KMS-11 (cell line): ENCODE measurements at regions not wholly inside any gene's neighbourhood (a gene's known extent, or its start where the extent isn't known, plus 50 kb on each side); places are given as distances from the start of the nearest gene placed in this dataset.

ENCODE experiments used
- H2AFZ ChIP-seq: fragments of 200-600 bp; sonication (generic); 2 replicates; pipeline ENCODE4 v1.6.1; 2016; ENCODE audit warnings: antibody characterized with exemption, mixed run types, low read depth
- H3K27ac ChIP-seq: fragments of 200-600 bp; sonication (generic); 2 replicates; pipeline ENCODE4 v1.6.1; 2016; ENCODE audit warnings: mild to moderate bottlenecking, mixed run types
- H3K27me3 ChIP-seq: fragments of 200-600 bp; sonication (generic); 2 replicates; pipeline ENCODE4 v1.6.1; 2017; ENCODE audit warnings: mild to moderate bottlenecking, low read depth, mixed run types, moderate library complexity; ENCODE audit not compliant: insufficient read depth
- H3K36me3 ChIP-seq: fragments of 200-600 bp; sonication (generic); 2 replicates; pipeline ENCODE4 v1.6.1; 2017; ENCODE audit warnings: mild to moderate bottlenecking, mixed run types; ENCODE audit not compliant: insufficient read depth
- H3K4me1 ChIP-seq: fragments of 200-600 bp; sonication (generic); 2 replicates; pipeline ENCODE4 v1.6.1; 2016; ENCODE audit warnings: mild to moderate bottlenecking, low read depth, mixed run types; ENCODE audit not compliant: poor library complexity, severe bottlenecking
- H3K4me2 ChIP-seq: fragments of 200-600 bp; sonication (generic); 2 replicates; pipeline ENCODE4 v1.7.0; 2016; ENCODE audit warnings: mild to moderate bottlenecking, mixed run types
- H3K4me3 ChIP-seq: fragments of 200-600 bp; sonication (generic); IDR thresholded peaks from 2 replicates; pipeline ENCODE4 v1.6.1; 2017; ENCODE audit warnings: low read depth, low read length, mixed read lengths; ENCODE audit not compliant: insufficient read depth
- H3K79me2 ChIP-seq: fragments of 200-600 bp; sonication (generic); 2 replicates; pipeline ENCODE4 v1.6.1; 2016; ENCODE audit warnings: low read depth, mixed run types; ENCODE audit not compliant: insufficient read depth
- H3K9ac ChIP-seq: fragments of 200-600 bp; sonication (generic); 2 replicates; pipeline ENCODE4 v1.6.1; 2016; ENCODE audit warnings: mild to moderate bottlenecking, mixed run types
- H4K20me1 ChIP-seq: fragments of 200-600 bp; sonication (generic); 2 replicates; pipeline ENCODE4 v1.6.1; 2016; ENCODE audit warnings: mild to moderate bottlenecking, mixed run types; ENCODE audit not compliant: insufficient read depth
- CTCF ChIP-seq: fragments of 200-600 bp; sonication (generic); conservative IDR thresholded peaks from 2 replicates; pipeline ENCODE4 v1.6.1; 2017; ENCODE audit warnings: low read depth, mild to moderate bottlenecking, antibody characterized with exemption, low read length, moderate library complexity, mixed read lengths

GRCh38 chr5:167057665-167058064, 1233.8 kb upstream of the WWC1 start:
- no peak overlapping the region for H2AFZ ChIP-seq
- H3K9ac ChIP-seq, result no peak overlapping the region
- no peaks in the 10 kb centered on the region for H3K36me3 ChIP-seq
- no peak for TF ChIP-seq CTCF
- no peaks in the 10 kb centered on the region for H3K79me2 ChIP-seq
- no peak overlapping the region for H3K4me2 ChIP-seq
- no peaks in the 10 kb centered on the region for H3K27me3 ChIP-seq
- no peaks in the 10 kb centered on the region for H4K20me1 ChIP-seq
- H3K27ac ChIP-seq, result no peak overlapping the region
- H3K4me3 ChIP-seq, result no peak overlapping the region
- H3K4me1 ChIP-seq, result no peaks in the 10 kb centered on the region

GRCh38 chr5:167061695-167062094, 1229.8 kb upstream of the WWC1 start:
- Histone ChIP-seq H3K79me2 (no peaks in the 10 kb centered on the region), H2AFZ (no peak overlapping the region), H3K4me1 (no peaks in the 10 kb centered on the region), H3K4me2 (no peak overlapping the region), H3K27me3 (no peaks in the 10 kb centered on the region), H4K20me1 (no peaks in the 10 kb centered on the region), H3K36me3 (no peaks in the 10 kb centered on the region), H3K4me3 (no peak overlapping the region), H3K27ac (no peak overlapping the region), H3K9ac (no peak overlapping the region)
- no peak for TF ChIP-seq CTCF

- Histone ChIP-seq H3K4me3 (no peak overlapping the region), H3K27me3 (no peaks in the 10 kb centered on the region), H3K9ac (no peak overlapping the region), H3K27ac (no peak overlapping the region), H2AFZ (no peak overlapping the region), H3K4me2 (no peak overlapping the region), H4K20me1 (no peaks in the 10 kb centered on the region), H3K79me2 (no peaks in the 10 kb centered on the region), H3K36me3 (no peaks in the 10 kb centered on the region), H3K4me1 (no peaks in the 10 kb centered on the region)
- TF ChIP-seq CTCF, result no peak
Measured at GRCh38 chr5:167063116-167063515, 1228.3 kb upstream of the WWC1 start.

- H3K9ac ChIP-seq, result no peak overlapping the region
- H3K4me3 ChIP-seq, result no peak overlapping the region
- no peak overlapping the region for H3K27ac ChIP-seq
- H4K20me1 ChIP-seq, result no peaks in the 10 kb centered on the region
- H2AFZ ChIP-seq, result no peak overlapping the region
- no peak overlapping the region for H3K4me2 ChIP-seq
- H3K27me3 ChIP-seq, result no peaks in the 10 kb centered on the region
- TF ChIP-seq CTCF, result no peak
- no peaks in the 10 kb centered on the region for H3K4me1 ChIP-seq
- no peaks in the 10 kb centered on the region for H3K79me2 ChIP-seq
- H3K36me3 ChIP-seq, result no peaks in the 10 kb centered on the region
Measured at GRCh38 chr5:167063788-167064187, 1227.7 kb upstream of the WWC1 start.

GRCh38 chr5:167064198-167064776, 1227.2 kb upstream of the WWC1 start:
- Histone ChIP-seq H3K9ac (no peak overlapping the region), H3K79me2 (no peaks in the 10 kb centered on the region), H3K4me3 (no peak overlapping the region), H2AFZ (no peak overlapping the region), H3K27ac (no peak overlapping the region), H4K20me1 (no peaks in the 10 kb centered on the region), H3K36me3 (no peaks in the 10 kb centered on the region), H3K4me1 (no peaks in the 10 kb centered on the region), H3K4me2 (no peak overlapping the region), H3K27me3 (no peaks in the 10 kb centered on the region)
- no peak for TF ChIP-seq CTCF
